CD4-positive, alpha-beta memory T cell (primary cell): ENCODE measurements at regions not wholly inside any gene's neighbourhood (a gene's known extent, or its start where the extent isn't known, plus 50 kb on each side); places are given as distances from the start of the nearest gene placed in this dataset.

ENCODE experiments used
- CTCF ChIA-PET: fragments of 350-600 bp; sonication (Branson Sonifier 250); formaldehyde crosslinking; loops from one replicate; lab custom pipeline; 2021; ENCODE audit warnings: inconsistent platforms; ENCODE audit not compliant: partially characterized antibody; lab: Charles Lee
- POLR2A ChIA-PET: fragments of 350-600 bp; sonication (Branson Sonifier 250); formaldehyde crosslinking; loops from one replicate; lab custom pipeline; 2021; ENCODE audit not compliant: partially characterized antibody; lab: Charles Lee
- DNase-seq, 5 donors: peaks; one replicate each; pipeline versions ENCODE4 v3.0.0 to v3.0.0-alpha.2; 2020 to 2022; ENCODE audit warnings: mixed read lengths in 1 of 5
- H3K27ac ChIP-seq: one replicate; pipeline ENCODE4 v1.7.0; 2013; ENCODE audit warnings: low read depth, low read length
- H3K27me3 ChIP-seq: 2 replicates; pipeline ENCODE4 v1.7.0; 2013; ENCODE audit warnings: mild to moderate bottlenecking, low read length, moderate library complexity; ENCODE audit not compliant: insufficient read depth
- H3K36me3 ChIP-seq: 2 replicates; pipeline ENCODE4 v1.7.0; 2013; ENCODE audit warnings: mild to moderate bottlenecking, low read length, moderate library complexity; ENCODE audit not compliant: insufficient read depth
- H3K4me1 ChIP-seq: 2 replicates; pipeline ENCODE4 v1.7.0; 2013; ENCODE audit warnings: mild to moderate bottlenecking, low read length, moderate library complexity; ENCODE audit not compliant: insufficient read depth
- H3K4me3 ChIP-seq, 2 donors: one replicate each; pipeline ENCODE4 v1.7.0; 2013; ENCODE audit warnings: low read length in 2 of 2, mild to moderate bottlenecking in 1 of 2
- H3K9me3 ChIP-seq, 2 donors: one replicate each; pipeline ENCODE4 v1.7.0; 2013; ENCODE audit warnings: low read length in 2 of 2, control low read depth in 1 of 2; ENCODE audit not compliant: control insufficient read depth in 1 of 2
- H3K27ac Mint-ChIP-seq, 7 donors: one replicate each; pipeline ENCODE4 v1.8.0; 2020 to 2021; ENCODE audit warnings: mixed read lengths in 7 of 7, mild to moderate bottlenecking in 6 of 7, inconsistent platforms in 3 of 7, moderate library complexity in 3 of 7
- H3K27me3 Mint-ChIP-seq, 2 donors: one replicate each; pipeline ENCODE4 v1.8.0; 2020 to 2021; ENCODE audit warnings: mixed read lengths in 2 of 2
- H3K36me3 Mint-ChIP-seq, 2 donors: one replicate each; pipeline ENCODE4 v1.8.0; 2020 to 2021; ENCODE audit warnings: mixed read lengths in 2 of 2, inconsistent platforms in 1 of 2, mild to moderate bottlenecking in 1 of 2
- H3K4me1 Mint-ChIP-seq, 4 donors: one replicate each; pipeline ENCODE4 v1.8.0; 2020 to 2021; ENCODE audit warnings: mixed read lengths in 4 of 4, mild to moderate bottlenecking in 1 of 4
- H3K4me3 Mint-ChIP-seq, 8 donors: one replicate each; pipeline ENCODE4 v1.8.0; 2020 to 2021; ENCODE audit warnings: mixed read lengths in 8 of 8, mild to moderate bottlenecking in 7 of 8, moderate library complexity in 6 of 8, inconsistent platforms in 3 of 8
- H3K9me3 Mint-ChIP-seq, 8 donors: one replicate each; pipeline ENCODE4 v1.8.0; 2020 to 2021; ENCODE audit warnings: mixed read lengths in 8 of 8, mild to moderate bottlenecking in 5 of 8, inconsistent platforms in 3 of 8, moderate library complexity in 1 of 8
- intact Hi-C: fragments of 100-400 bp; cut with micrococcal nuclease; formaldehyde crosslinking; loops from one replicate; pipeline ENCODE4 v1.15.1; 2023

DNA sequence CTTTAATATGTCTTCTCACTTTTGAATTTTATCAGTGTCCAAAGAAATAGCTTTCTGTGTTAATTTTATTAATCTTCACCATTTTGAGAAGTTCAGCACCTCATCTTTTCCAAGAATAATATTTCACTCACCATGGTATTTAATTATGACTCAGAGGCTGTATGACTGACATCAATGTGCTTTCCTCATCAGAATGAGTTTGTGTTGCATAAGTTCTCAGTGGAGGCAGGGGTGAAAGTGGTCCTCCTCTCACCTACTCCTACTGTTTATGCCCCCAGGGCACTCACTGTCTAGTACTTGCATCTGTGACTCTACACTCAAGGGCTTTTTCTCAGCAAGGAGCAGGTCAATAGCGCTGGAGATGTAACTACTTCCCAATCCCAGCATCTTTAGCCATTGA, 905.3 kb upstream of the INTU start:
- Mint-ChIP-seq H3K9me3 (peaks cover 3 to 11% (median 4%) of the 10 kb centered on the region in 8 donors), H3K36me3 (no peaks in the 10 kb centered on the region), H3K4me1 (no peaks in the 10 kb centered on the region), H3K27ac (no peak overlapping the region), H3K4me3 (no peak overlapping the region), H3K27me3 (no peaks in the 10 kb centered on the region)
- Histone ChIP-seq H3K27ac (no peak overlapping the region), H3K9me3 (no peaks in the 10 kb centered on the region), H3K4me1 (no peaks in the 10 kb centered on the region), H3K36me3 (no peaks in the 10 kb centered on the region), H3K27me3 (no peaks in the 10 kb centered on the region), H3K4me3 (no peak overlapping the region)
- ChIA-PET CTCF (no interaction called here), POLR2A (no interaction called here)
- DNase-seq: no peak
- intact Hi-C loops: no loop called here

DNA sequence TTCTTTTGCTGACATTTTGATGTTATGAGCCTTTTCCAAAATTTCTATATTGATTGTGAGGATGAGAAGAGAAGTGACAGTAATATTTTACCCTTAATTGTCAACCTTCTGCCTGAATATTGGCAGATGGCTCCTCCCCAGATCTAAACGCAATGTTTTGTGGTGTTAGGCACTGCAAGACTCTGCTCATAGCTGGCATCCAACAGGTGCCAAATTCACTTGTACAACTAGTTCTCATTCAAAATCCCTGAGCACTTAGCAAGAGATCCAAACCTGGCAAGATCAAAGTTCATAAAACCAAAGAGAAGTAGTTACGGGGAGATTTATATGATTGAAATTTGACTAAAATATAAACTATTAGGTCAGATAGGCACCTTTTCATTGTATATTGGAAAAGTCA, 901.7 kb upstream of the INTU start:
- Mint-ChIP-seq H3K27ac (no peak overlapping the region), H3K9me3 (peaks cover 0 to 8% (median 0%) of the 10 kb centered on the region in 8 donors), H3K36me3 (no peaks in the 10 kb centered on the region), H3K4me3 (no peak overlapping the region), H3K4me1 (no peaks in the 10 kb centered on the region), H3K27me3 (no peaks in the 10 kb centered on the region)
- Histone ChIP-seq H3K27me3 (no peaks in the 10 kb centered on the region), H3K27ac (no peak overlapping the region), H3K4me3 (no peak overlapping the region), H3K36me3 (no peaks in the 10 kb centered on the region), H3K4me1 (no peaks in the 10 kb centered on the region), H3K9me3 (no peaks in the 10 kb centered on the region)
- POLR2A ChIA-PET: no interaction called here
- DNase-seq: no peak
- intact Hi-C loops: no loop called here
- CTCF ChIA-PET: no interaction called here

DNA sequence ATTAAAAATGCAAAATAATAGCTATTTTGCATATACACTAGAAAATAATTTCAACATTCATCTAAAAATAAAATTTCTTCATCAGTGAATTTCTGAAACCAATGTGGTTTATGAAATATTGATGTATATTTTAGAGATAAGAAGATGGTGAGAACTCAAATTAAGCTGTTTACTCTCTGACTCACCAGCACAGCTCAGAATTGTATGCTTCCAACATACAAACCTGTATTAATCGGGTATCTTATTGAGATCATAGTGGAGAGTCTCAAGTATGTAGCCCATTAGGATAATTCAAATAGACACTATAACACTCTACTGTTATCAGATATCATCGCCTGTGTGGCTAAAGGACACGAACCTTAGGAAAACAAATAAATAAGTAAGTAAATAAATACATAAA, 899.5 kb upstream of the INTU start:
- CTCF ChIA-PET: no interaction called here
- Mint-ChIP-seq H3K27me3 (no peaks in the 10 kb centered on the region), H3K4me1 (no peaks in the 10 kb centered on the region), H3K4me3 (no peak overlapping the region), H3K27ac (no peak overlapping the region), H3K9me3 (peaks cover 0 to 9% (median 3%) of the 10 kb centered on the region in 8 donors), H3K36me3 (no peaks in the 10 kb centered on the region)
- Histone ChIP-seq H3K4me3 (no peak overlapping the region), H3K9me3 (no peaks in the 10 kb centered on the region), H3K27ac (no peak overlapping the region), H3K4me1 (no peaks in the 10 kb centered on the region), H3K27me3 (no peaks in the 10 kb centered on the region), H3K36me3 (no peaks in the 10 kb centered on the region)
- DNase-seq: no peak
- POLR2A ChIA-PET: no interaction called here
- intact Hi-C loops: no loop called here

DNA sequence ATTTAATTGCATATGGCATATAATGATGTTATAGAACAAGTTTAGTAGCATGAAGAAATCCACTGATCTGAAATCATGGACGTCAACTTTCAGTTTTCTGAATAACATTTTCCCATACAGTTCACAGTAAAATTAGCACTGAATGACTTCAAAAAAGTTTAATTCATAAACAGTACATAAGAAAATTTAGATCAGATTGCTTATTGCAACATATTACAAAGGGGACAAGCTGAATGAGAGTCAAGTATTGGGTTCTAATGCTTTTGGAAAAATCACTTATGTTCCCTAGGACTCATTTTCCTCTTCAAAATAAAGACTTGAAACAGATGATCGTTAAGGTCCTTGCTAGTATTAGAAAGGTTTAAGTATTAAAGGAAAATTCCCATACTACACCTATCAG, 898.3 kb upstream of the INTU start:
- H3K27ac Mint-ChIP-seq: no peak overlapping the region
- Histone ChIP-seq H3K9me3 (no peaks in the 10 kb centered on the region), H3K4me3 (no peak overlapping the region), H3K4me1 (no peaks in the 10 kb centered on the region), H3K27me3 (no peaks in the 10 kb centered on the region), H3K27ac (no peak overlapping the region), H3K36me3 (no peaks in the 10 kb centered on the region)
- DNase-seq: no peak
- H3K36me3 Mint-ChIP-seq: no peaks in the 10 kb centered on the region
- POLR2A ChIA-PET: no interaction called here
- no peaks in the 10 kb centered on the region for H3K27me3 Mint-ChIP-seq
- H3K4me3 Mint-ChIP-seq: no peak overlapping the region
- CTCF ChIA-PET: no interaction called here
- H3K4me1 Mint-ChIP-seq: no peaks in the 10 kb centered on the region
- peaks cover 0 to 9% (median 3%) of the 10 kb centered on the region in 8 donors for H3K9me3 Mint-ChIP-seq
- intact Hi-C loops: no loop called here

DNA sequence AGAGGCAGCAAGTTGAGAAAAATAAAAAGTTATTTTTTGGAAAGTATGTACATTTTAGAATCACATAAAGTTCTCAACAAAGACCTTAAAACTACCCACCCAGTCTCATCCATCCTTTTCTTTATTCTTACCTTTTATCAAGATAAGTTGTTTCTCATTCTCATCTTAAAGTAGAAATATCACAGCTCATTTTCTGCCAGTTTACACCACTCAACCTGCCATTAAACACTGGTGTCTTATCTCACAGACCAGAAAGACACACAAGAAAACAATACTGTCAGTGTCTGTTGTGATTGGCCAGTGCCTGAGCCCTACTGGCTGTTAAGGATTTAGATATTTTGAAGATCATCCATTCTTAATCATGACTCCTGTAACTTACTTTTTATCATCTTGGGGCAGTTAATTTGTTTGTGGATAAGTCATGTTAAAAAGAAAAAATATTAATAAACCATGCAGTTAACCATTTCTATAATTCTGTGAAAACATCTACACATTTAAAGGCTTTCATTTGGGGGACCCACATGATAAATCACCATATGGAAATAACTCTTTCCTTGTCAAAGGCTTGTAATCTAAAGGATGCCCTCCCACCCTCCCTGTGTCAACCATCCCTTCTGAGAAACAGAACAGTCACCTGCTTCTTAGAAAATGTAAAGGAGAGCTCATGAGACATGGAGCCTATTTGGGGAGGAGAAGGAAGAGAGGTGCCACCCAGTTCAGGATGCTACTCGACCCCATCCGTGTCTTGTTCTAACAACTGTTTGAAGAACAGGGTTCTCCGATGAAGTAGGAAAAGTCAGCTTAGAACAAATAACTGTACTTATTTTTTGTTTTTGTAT, 897.2 kb upstream of the INTU start:
- DNase-seq: no peak
- H3K4me3 ChIP-seq: no peak overlapping the region
- no peak overlapping the region for H3K4me3 Mint-ChIP-seq
- ChIA-PET CTCF (no interaction called here), POLR2A (no interaction called here)
- H3K36me3 Mint-ChIP-seq: no peaks in the 10 kb centered on the region
- no peak overlapping the region for H3K27ac Mint-ChIP-seq
- H3K9me3 ChIP-seq: no peaks in the 10 kb centered on the region
- no peak overlapping the region for H3K27ac ChIP-seq
- H3K27me3 ChIP-seq: no peaks in the 10 kb centered on the region
- no peaks in the 10 kb centered on the region for H3K4me1 Mint-ChIP-seq
- H3K27me3 Mint-ChIP-seq: no peaks in the 10 kb centered on the region
- H3K36me3 ChIP-seq: no peaks in the 10 kb centered on the region
- intact Hi-C loops: no loop called here
- peaks cover 0 to 11% (median 3%) of the 10 kb centered on the region in 8 donors for H3K9me3 Mint-ChIP-seq
- H3K4me1 ChIP-seq: no peaks in the 10 kb centered on the region

DNA sequence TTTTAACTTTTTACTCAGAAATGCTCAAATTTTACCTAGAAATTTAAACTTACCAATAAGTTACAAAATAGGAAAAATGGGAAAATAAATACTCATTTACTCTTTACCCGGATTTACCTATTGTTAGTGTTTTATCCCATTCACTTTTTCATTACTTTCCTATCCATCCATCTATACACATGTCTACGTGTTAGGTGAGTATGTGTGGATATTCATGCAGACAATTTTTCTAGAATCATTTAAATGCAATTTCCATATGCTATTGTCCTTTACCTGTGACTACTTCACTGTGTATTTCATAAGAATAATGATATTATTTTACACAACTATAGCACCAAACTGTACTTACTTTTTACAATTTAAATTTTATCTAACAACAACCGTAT, 896.6 kb upstream of the INTU start:
- CTCF ChIA-PET: no interaction called here
- intact Hi-C loops: no loop called here
- Mint-ChIP-seq H3K36me3 (no peaks in the 10 kb centered on the region), H3K27me3 (no peaks in the 10 kb centered on the region), H3K4me3 (no peak overlapping the region), H3K27ac (no peak overlapping the region), H3K9me3 (peaks cover 0 to 12% (median 3%) of the 10 kb centered on the region in 8 donors), H3K4me1 (no peaks in the 10 kb centered on the region)
- H3K4me3 ChIP-seq: no peak overlapping the region
- H3K27ac ChIP-seq: no peak overlapping the region
- no peaks in the 10 kb centered on the region for H3K4me1 ChIP-seq
- no peak for DNase-seq
- H3K9me3 ChIP-seq: no peaks in the 10 kb centered on the region
- POLR2A ChIA-PET: no interaction called here
- no peaks in the 10 kb centered on the region for H3K27me3 ChIP-seq
- no peaks in the 10 kb centered on the region for H3K36me3 ChIP-seq

DNA sequence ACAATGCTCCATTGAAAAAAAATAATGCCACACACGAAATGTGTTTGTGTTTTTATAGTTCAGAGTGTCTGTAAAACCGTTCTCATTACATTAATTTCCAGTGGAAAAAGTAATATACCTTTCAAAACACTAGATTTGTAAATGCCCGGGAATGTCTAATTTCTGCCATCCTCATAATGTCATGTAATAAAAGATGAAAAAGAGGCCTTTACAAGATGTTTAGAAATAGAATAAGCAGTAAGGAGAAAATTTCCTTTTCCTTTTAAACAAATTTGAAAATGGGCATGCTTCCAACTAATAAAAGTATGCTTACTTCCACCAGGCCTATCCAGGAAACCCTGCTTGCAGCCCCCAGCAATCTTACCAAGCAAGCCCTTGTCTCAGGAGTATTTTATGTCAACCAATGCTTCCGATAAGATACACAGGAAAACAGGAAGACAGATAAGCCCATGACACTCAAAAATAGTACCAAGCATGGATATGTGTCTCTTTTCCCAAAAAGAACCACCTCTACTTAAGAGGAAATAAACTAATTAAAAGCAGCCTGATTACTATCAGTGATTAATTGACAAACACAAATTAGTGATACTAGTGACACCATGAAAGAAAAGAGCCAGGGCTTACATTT, 894.7 kb upstream of the INTU start:
- DNase-seq: no peak
- Mint-ChIP-seq H3K36me3 (no peaks in the 10 kb centered on the region), H3K4me3 (no peak overlapping the region), H3K9me3 (peaks cover 0 to 12% (median 3%) of the 10 kb centered on the region in 8 donors), H3K4me1 (no peaks in the 10 kb centered on the region), H3K27ac (no peak overlapping the region), H3K27me3 (no peaks in the 10 kb centered on the region)
- Histone ChIP-seq H3K27ac (no peak overlapping the region), H3K27me3 (no peaks in the 10 kb centered on the region), H3K4me3 (no peak overlapping the region), H3K36me3 (no peaks in the 10 kb centered on the region), H3K4me1 (no peaks in the 10 kb centered on the region), H3K9me3 (no peaks in the 10 kb centered on the region)
- intact Hi-C loops: no loop called here
- POLR2A ChIA-PET: no interaction called here
- CTCF ChIA-PET: no interaction called here
